Endothelial cell (in vitro differentiated cells): ENCODE measurements at regions not wholly inside any gene's neighbourhood (a gene's known extent, or its start where the extent isn't known, plus 50 kb on each side); places are given as distances from the start of the nearest gene placed in this dataset.

ENCODE experiments used
- DNase-seq: peaks from one replicate; pipeline ENCODE4 v3.0.0; 2021; ENCODE audit warnings: low spot score
- H3K27ac Mint-ChIP-seq: one replicate; pipeline ENCODE4 v1.8.0; 2021; ENCODE audit warnings: mixed read lengths, inconsistent platforms; ENCODE audit not compliant: unreplicated experiment
- H3K27me3 Mint-ChIP-seq: one replicate; pipeline ENCODE4 v1.8.0; 2021; ENCODE audit warnings: mild to moderate bottlenecking, moderate library complexity, mixed read lengths, inconsistent platforms; ENCODE audit not compliant: unreplicated experiment
- H3K36me3 Mint-ChIP-seq: one replicate; pipeline ENCODE4 v1.8.0; 2021; ENCODE audit warnings: mild to moderate bottlenecking, low read depth, mixed read lengths, inconsistent platforms; ENCODE audit not compliant: unreplicated experiment
- H3K4me1 Mint-ChIP-seq: one replicate; pipeline ENCODE4 v1.8.0; 2021; ENCODE audit warnings: mild to moderate bottlenecking, mixed read lengths, inconsistent platforms; ENCODE audit not compliant: unreplicated experiment
- H3K4me3 Mint-ChIP-seq: one replicate; pipeline ENCODE4 v1.8.0; 2021; ENCODE audit warnings: mild to moderate bottlenecking, mixed read lengths, inconsistent platforms; ENCODE audit not compliant: unreplicated experiment
- H3K9me3 Mint-ChIP-seq: one replicate; pipeline ENCODE4 v1.8.0; 2021; ENCODE audit warnings: mixed read lengths, inconsistent platforms; ENCODE audit not compliant: unreplicated experiment
- TF ChIP-seq, protein P1 (sequence below): fragments of 200-600 bp; sonication (generic); IDR thresholded peaks from one replicate; pipeline ENCODE4 v1.5.0; 2021; ENCODE audit warnings: antibody characterized with exemption; ENCODE audit not compliant: unreplicated experiment

DNA sequence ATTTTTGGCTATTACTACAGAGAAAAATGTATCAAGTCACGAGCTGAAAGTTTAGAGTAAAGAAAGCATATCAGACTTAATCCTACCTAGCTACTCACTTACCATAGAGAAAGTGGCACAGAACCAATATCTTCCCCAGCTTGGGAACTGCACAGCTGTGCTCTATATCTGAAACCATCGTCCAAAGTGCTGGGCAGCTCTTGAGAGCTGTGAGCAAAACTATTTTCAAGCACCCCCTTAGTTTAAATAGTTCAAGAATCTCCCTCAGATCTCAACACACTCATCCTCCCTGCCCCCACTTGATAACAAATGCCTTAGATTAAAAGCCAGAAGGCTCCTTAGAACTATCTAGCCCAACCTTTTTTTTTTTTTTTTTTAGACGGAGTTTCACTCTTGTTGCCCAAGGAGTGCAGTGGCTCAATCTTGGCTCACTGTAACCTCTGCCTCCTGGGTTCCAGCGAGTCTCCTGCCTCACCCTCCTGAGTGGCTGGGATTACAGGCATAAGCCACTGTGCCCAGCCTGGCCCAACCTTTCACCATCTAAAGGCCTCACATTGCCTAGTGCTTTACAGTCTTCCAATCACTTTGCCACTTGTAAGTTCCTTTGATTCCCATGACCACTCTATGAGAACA lies 94.2 kb upstream of the APC start:
- no peaks in the 10 kb centered on the region for H3K9me3 Mint-ChIP-seq
- no peak overlapping the region for H3K27ac Mint-ChIP-seq
- no peak for DNase-seq
- no peak overlapping the region for H3K4me3 Mint-ChIP-seq
- TF ChIP-seq, protein P1, sequence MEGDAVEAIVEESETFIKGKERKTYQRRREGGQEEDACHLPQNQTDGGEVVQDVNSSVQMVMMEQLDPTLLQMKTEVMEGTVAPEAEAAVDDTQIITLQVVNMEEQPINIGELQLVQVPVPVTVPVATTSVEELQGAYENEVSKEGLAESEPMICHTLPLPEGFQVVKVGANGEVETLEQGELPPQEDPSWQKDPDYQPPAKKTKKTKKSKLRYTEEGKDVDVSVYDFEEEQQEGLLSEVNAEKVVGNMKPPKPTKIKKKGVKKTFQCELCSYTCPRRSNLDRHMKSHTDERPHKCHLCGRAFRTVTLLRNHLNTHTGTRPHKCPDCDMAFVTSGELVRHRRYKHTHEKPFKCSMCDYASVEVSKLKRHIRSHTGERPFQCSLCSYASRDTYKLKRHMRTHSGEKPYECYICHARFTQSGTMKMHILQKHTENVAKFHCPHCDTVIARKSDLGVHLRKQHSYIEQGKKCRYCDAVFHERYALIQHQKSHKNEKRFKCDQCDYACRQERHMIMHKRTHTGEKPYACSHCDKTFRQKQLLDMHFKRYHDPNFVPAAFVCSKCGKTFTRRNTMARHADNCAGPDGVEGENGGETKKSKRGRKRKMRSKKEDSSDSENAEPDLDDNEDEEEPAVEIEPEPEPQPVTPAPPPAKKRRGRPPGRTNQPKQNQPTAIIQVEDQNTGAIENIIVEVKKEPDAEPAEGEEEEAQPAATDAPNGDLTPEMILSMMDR: no peak
- no peaks in the 10 kb centered on the region for H3K4me1 Mint-ChIP-seq
- H3K36me3 Mint-ChIP-seq: no peaks in the 10 kb centered on the region
- H3K27me3 Mint-ChIP-seq: no peaks in the 10 kb centered on the region

DNA sequence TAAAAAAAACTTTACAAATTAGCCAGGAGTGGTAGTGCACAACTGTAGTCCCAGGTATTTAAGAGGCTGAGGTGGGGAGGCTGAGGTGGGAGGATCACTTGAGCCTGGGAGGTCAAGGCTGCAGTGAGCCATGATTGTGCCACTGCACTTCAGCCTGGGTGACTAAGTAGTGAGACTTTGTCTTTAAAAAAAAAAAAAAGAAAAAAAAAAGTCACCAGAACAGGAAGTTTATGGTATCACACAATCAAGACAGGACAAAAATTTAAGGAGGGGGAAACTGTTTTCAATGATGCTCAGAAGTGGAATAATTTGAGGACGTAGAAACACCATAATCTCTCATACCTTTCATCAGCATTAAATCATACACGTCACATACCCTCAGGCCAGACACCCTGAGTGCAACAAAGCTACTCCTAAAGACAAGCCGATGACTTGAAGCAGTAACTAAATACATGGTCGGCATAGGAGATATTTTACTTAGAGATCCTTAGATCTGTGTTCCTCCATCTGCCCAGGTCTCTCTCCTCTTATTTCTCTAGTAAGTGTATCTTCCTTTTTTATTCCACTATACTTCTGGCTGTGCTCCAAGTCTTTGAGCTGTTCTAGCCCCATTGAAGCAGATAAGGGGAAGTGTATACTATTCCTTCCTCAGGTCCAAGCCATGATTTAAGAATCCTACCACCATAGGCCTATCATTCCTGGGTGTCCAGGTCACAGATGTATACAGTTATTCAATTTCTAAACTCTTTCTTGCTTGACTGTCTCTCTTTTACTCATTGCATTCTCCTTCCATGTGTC lies 91.3 kb upstream of the APC start:
- Mint-ChIP-seq H3K9me3 (no peaks in the 10 kb centered on the region), H3K27ac (no peak overlapping the region), H3K4me3 (no peak overlapping the region), H3K4me1 (no peaks in the 10 kb centered on the region), H3K27me3 (peaks cover 1% of the 10 kb centered on the region), H3K36me3 (no peaks in the 10 kb centered on the region)
- no peak for DNase-seq
- TF ChIP-seq, protein P1: no peak

DNA sequence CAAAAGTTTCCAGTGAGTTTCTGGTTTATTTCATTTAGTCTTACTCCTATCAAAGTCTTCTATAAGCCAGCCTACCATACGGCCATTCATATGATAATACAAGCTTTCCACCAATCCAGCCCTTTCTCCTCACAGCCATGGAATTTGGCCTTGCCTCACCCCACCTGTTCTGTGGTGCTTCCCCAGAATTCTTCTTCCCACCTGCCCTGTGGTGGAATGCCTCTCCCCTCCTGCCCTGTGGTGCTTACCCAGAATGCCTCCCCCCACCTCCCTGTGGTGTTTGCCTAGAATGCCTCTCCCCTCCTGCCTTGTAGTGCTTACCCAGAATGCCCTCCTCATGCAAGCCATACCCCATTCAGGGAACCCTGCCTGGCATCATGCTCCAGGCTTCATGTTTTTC lies 90.3 kb upstream of the APC start:
- no peak overlapping the region for H3K27ac Mint-ChIP-seq
- H3K36me3 Mint-ChIP-seq: no peaks in the 10 kb centered on the region
- H3K4me1 Mint-ChIP-seq: no peaks in the 10 kb centered on the region
- TF ChIP-seq, protein P1: no peak
- peaks cover 1% of the 10 kb centered on the region for H3K27me3 Mint-ChIP-seq
- H3K9me3 Mint-ChIP-seq: no peaks in the 10 kb centered on the region
- no peak overlapping the region for H3K4me3 Mint-ChIP-seq
- DNase-seq: no peak

DNA sequence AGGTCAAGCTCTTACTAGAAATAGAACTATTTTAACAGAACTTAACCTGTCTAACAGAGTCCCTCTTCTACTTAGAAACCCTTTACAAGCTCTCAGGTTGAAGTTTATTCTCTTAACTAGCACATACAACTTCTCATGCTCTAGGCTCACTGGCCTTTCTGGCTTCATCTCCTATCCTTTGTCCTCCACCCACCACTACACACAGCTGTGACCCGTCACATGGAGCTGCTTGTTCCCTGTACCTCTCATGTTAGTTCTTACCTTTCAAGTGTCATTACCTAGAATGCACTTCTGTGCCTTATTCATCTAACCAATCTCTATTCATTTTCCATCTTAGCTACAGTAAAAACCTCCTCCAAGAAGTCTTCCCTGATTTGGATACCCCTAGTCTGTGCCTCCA lies 89.4 kb upstream of the APC start:
- H3K4me1 Mint-ChIP-seq: no peaks in the 10 kb centered on the region

More for the DNA sequence above, 89.4 kb upstream of the APC start:
- Mint-ChIP-seq H3K4me3 (no peak overlapping the region), H3K9me3 (no peaks in the 10 kb centered on the region), H3K36me3 (no peaks in the 10 kb centered on the region), H3K27ac (no peak overlapping the region), H3K27me3 (peaks cover 1% of the 10 kb centered on the region)
- no peak for DNase-seq
- TF ChIP-seq, protein P1: no peak
